ENCODE measurements at regions not wholly inside any gene's neighbourhood (a gene's known extent, or its start where the extent isn't known, plus 50 kb on each side); places are given as distances from the start of the nearest gene placed in this dataset.

GRCh38 chr9:135281151-135281550, 193.7 kb downstream of the OLFM1 start:
- TF ChIP-seq CTCF (IDR thresholded peaks at IDR 0.05; ENCODE audit: extremely low read depth, low read depth, low read length): no peak
- no peaks in the 10 kb centered on the region for H3K79me2 ChIP-seq (ENCODE audit: insufficient read depth, low read length)
- no peak for DNase-seq (ENCODE audit: insufficient read length, low spot score, missing footprints)
- H3K4me3 ChIP-seq (ENCODE audit: insufficient read depth, low read length): no peak overlapping the region
- H3K27ac ChIP-seq (ENCODE audit: low read depth, low read length): no peak overlapping the region
- H3K9me3 ChIP-seq (ENCODE audit: low read depth, low read length): no peaks in the 10 kb centered on the region
- H3K4me2 ChIP-seq (ENCODE audit: insufficient read depth, low read length): no peak overlapping the region
- H2AFZ ChIP-seq (ENCODE audit: low read length): no peak overlapping the region
- no peaks in the 10 kb centered on the region for H3K36me3 ChIP-seq (ENCODE audit: insufficient read depth, low read length)
- no peaks in the 10 kb centered on the region for H4K20me1 ChIP-seq (ENCODE audit: insufficient read depth, low read length)
- peaks cover 3% of the 10 kb centered on the region for H3K27me3 ChIP-seq (ENCODE audit: insufficient read depth, low read length)
- H3K4me1 ChIP-seq (ENCODE audit: insufficient read depth, low read length): no peaks in the 10 kb centered on the region

GRCh38 chr9:135281791-135282737, 194.6 kb downstream of the OLFM1 start:
- H3K4me3 ChIP-seq (ENCODE audit: insufficient read depth, low read length): no peak overlapping the region
- H3K27ac ChIP-seq (ENCODE audit: low read depth, low read length): no peak overlapping the region
- DNase-seq (ENCODE audit: insufficient read length, low spot score, missing footprints): no peak
- no peaks in the 10 kb centered on the region for H3K79me2 ChIP-seq (ENCODE audit: insufficient read depth, low read length)
- H3K9me3 ChIP-seq (ENCODE audit: low read depth, low read length): no peaks in the 10 kb centered on the region
- no peaks in the 10 kb centered on the region for H3K4me1 ChIP-seq (ENCODE audit: insufficient read depth, low read length)
- H3K36me3 ChIP-seq (ENCODE audit: insufficient read depth, low read length): no peaks in the 10 kb centered on the region
- peaks cover 3% of the 10 kb centered on the region for H3K27me3 ChIP-seq (ENCODE audit: insufficient read depth, low read length)
- H2AFZ ChIP-seq (ENCODE audit: low read length): no peak overlapping the region
- no peaks in the 10 kb centered on the region for H4K20me1 ChIP-seq (ENCODE audit: insufficient read depth, low read length)
- TF ChIP-seq CTCF (IDR thresholded peaks at IDR 0.05; ENCODE audit: extremely low read depth, low read depth, low read length): no peak
- H3K4me2 ChIP-seq (ENCODE audit: insufficient read depth, low read length): no peak overlapping the region

DNA sequence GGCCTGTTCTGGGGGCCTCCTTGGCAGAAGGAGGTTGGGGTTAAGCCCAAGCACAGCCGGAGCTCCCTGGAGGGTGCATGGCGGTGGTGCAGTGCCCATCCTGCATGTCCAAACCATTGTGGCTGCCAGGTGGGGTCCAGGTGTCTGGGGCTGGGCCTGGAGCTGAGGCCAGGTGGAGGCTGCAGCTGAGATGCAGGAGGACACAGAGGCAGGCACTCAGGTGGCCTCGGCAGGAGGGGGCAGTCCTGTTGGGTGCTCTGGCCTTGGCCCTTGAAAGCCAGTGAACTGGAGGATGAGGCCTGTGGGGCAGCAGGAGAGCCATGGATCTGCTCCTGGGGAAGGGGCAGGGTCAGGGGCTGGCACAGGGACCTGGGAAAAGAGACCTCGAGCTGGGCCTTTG, 195.3 kb downstream of the OLFM1 start:
- Histone ChIP-seq H2AFZ (ENCODE audit: low read length) (no peak overlapping the region), H3K79me2 (ENCODE audit: insufficient read depth, low read length) (no peaks in the 10 kb centered on the region), H4K20me1 (ENCODE audit: insufficient read depth, low read length) (no peaks in the 10 kb centered on the region), H3K9me3 (ENCODE audit: low read depth, low read length) (no peaks in the 10 kb centered on the region), H3K36me3 (ENCODE audit: insufficient read depth, low read length) (no peaks in the 10 kb centered on the region), H3K27ac (ENCODE audit: low read depth, low read length) (no peak overlapping the region), H3K27me3 (ENCODE audit: insufficient read depth, low read length) (peaks cover 3% of the 10 kb centered on the region), H3K4me2 (ENCODE audit: insufficient read depth, low read length) (no peak overlapping the region), H3K4me1 (ENCODE audit: insufficient read depth, low read length) (no peaks in the 10 kb centered on the region), H3K4me3 (ENCODE audit: insufficient read depth, low read length) (no peak overlapping the region)
- no peak for TF ChIP-seq CTCF (IDR thresholded peaks at IDR 0.05; ENCODE audit: extremely low read depth, low read depth, low read length)
- no peak for DNase-seq (ENCODE audit: insufficient read length, low spot score, missing footprints)

DNA sequence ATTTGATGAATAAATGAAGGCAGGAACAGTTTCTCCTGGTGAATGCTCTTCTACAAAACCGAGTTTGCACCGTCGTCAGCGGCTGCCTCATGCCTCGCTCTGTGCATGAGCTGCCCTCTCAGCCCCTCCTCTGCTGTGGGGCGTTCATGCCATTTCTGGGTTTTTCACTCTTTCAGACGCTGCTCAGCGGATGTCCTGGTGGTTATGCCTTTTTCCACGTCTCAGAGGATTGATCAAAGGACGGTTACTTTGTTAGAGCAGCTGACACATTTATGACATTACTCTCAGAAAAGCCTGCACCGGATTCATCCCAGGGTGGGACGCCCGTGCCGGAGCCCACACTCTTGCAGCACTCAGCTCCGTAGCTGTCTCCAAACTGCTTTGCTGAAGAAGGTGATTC, 195.9 kb upstream of the PPP1R26 start:
- no peak for TF ChIP-seq CTCF (IDR thresholded peaks at IDR 0.05; ENCODE audit: extremely low read depth, low read depth, low read length)
- no peak overlapping the region for H2AFZ ChIP-seq (ENCODE audit: low read length)

More for the DNA sequence above, 195.9 kb upstream of the PPP1R26 start:
- Histone ChIP-seq H3K36me3 (ENCODE audit: insufficient read depth, low read length) (no peaks in the 10 kb centered on the region), H4K20me1 (ENCODE audit: insufficient read depth, low read length) (no peaks in the 10 kb centered on the region), H3K4me3 (ENCODE audit: insufficient read depth, low read length) (no peak overlapping the region), H3K27me3 (ENCODE audit: insufficient read depth, low read length) (peaks cover 3% of the 10 kb centered on the region), H3K9me3 (ENCODE audit: low read depth, low read length) (no peaks in the 10 kb centered on the region), H3K4me1 (ENCODE audit: insufficient read depth, low read length) (no peaks in the 10 kb centered on the region), H3K4me2 (ENCODE audit: insufficient read depth, low read length) (no peak overlapping the region), H3K79me2 (ENCODE audit: insufficient read depth, low read length) (no peaks in the 10 kb centered on the region), H3K27ac (ENCODE audit: low read depth, low read length) (no peak overlapping the region)
- DNase-seq (ENCODE audit: insufficient read length, low spot score, missing footprints): no peak
